ENCODE measurements at regions not wholly inside any gene's neighbourhood (a gene's known extent, or its start where the extent isn't known, plus 50 kb on each side); places are given as distances from the start of the nearest gene placed in this dataset.

DNA sequence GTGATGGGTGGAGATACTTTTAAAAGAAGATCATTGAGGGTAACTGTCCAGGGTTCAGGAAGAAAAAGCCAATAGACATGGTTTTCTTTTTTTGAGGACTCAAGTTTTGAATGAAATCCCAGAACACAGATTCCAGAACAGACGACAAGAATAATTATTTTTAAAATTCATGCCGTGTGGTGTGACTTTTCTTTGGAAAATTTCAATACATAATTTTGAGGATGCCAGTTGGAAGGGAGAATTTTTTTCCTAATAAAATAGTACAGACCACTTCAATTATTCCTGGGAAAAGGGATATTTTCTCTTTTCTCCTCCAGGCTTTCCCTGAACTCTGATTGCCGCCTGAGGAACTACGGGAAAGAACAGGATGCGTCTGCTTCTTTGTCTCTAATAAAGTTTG, 951.4 kb downstream of the KCNMA1 start:
- Histone ChIP-seq H4K20me1 (ENCODE audit: control insufficient read depth, insufficient read depth, low read length, poor library complexity, severe bottlenecking) (no peaks in the 10 kb centered on the region), H3K36me3 (replicated peaks in 1 of 2; ENCODE audit: control extremely low read depth in 1 of 2, control insufficient read depth in 1 of 2, extremely low read depth in 1 of 2, insufficient read depth in 2 of 2, low read length in 1 of 2) (no peaks in the 10 kb centered on the region), H3K79me2 (ENCODE audit: control insufficient read depth, insufficient read depth, low read length) (no peaks in the 10 kb centered on the region), H3K27me3 (replicated peaks in 1 of 4; ENCODE audit: control extremely low read depth in 1 of 4, control insufficient read depth in 3 of 4, insufficient read depth in 4 of 4, low read length in 3 of 4) (peaks cover 0 to 2% (median 0%) of the 10 kb centered on the region in 4 experiments), H3K27ac (ENCODE audit: low read length in 2 of 2) (no peak overlapping the region), H3K4me1 (ENCODE audit: control insufficient read depth in 2 of 2, insufficient read depth in 2 of 2, low read length in 2 of 2) (no peaks in the 10 kb centered on the region), H3K4me2 (replicated peaks; ENCODE audit: low read depth, low read length, poor library complexity, severe bottlenecking) (no peak overlapping the region), H2AFZ (ENCODE audit: insufficient read depth, low read depth, low read length, poor library complexity, severe bottlenecking) (no peak overlapping the region), H3K9me3 (ENCODE audit: control extremely low read depth in 1 of 3, control insufficient read depth in 2 of 3, insufficient read depth in 1 of 3, low read length in 2 of 3) (no peaks in the 10 kb centered on the region), H3K9ac (ENCODE audit: low read length) (no peak overlapping the region), H3K4me3 (ENCODE audit: control extremely low read depth in 1 of 5, extremely low read depth in 1 of 5, insufficient read depth in 1 of 5, low read depth in 2 of 5, low read length in 4 of 5) (no peak overlapping the region)
- H3K27me3 Mint-ChIP-seq = peaks cover 5% of the 10 kb centered on the region
- ChIA-PET POLR2A (no interaction called here), CTCF (no interaction called here)
- ATAC-seq (ENCODE audit: low read depth) (no peak), DNase-seq (no peak)
- H3K4me1 Mint-ChIP-seq = no peaks in the 10 kb centered on the region
- intact Hi-C loops (cut with micrococcal nuclease) = no loop called here
- H3K9me3 Mint-ChIP-seq (ENCODE audit: insufficient read depth) = no peaks in the 10 kb centered on the region
- TF ChIP-seq CTCF (IDR thresholded peaks at IDR 0.05) (no peak), EZH2 (IDR thresholded peaks at IDR 0.05; ENCODE audit: borderline replicate concordance, insufficient read depth, low read depth, low read length, poor library complexity, severe bottlenecking) (no peak)
- no peak overlapping the region for H3K4me3 Mint-ChIP-seq
- 67% methylated on average over 3 of the region's 5 CpGs for WGBS (ENCODE audit: insufficient coverage)
- no peak overlapping the region for H3K27ac Mint-ChIP-seq

GRCh38 chr10:76684968-76685367, 952.6 kb downstream of the KCNMA1 start:
- ChIA-PET POLR2A (no interaction called here), CTCF (no interaction called here)
- DNase-seq (no peak), ATAC-seq (ENCODE audit: low read depth) (no peak)
- H3K9ac ChIP-seq (ENCODE audit: low read length) = no peak overlapping the region
- H3K79me2 ChIP-seq (ENCODE audit: control insufficient read depth, insufficient read depth, low read length) = no peaks in the 10 kb centered on the region
- H3K27me3 ChIP-seq (replicated peaks in 1 of 4; ENCODE audit: control extremely low read depth in 1 of 4, control insufficient read depth in 3 of 4, insufficient read depth in 4 of 4, low read length in 3 of 4) = peaks cover 0 to 2% (median 0%) of the 10 kb centered on the region in 4 experiments
- no peak overlapping the region for H3K4me2 ChIP-seq (replicated peaks; ENCODE audit: low read depth, low read length, poor library complexity, severe bottlenecking)
- TF ChIP-seq CTCF (IDR thresholded peaks at IDR 0.05) (no peak), EZH2 (IDR thresholded peaks at IDR 0.05; ENCODE audit: borderline replicate concordance, insufficient read depth, low read depth, low read length, poor library complexity, severe bottlenecking) (no peak)
- no peaks in the 10 kb centered on the region for H3K36me3 ChIP-seq (replicated peaks in 1 of 2; ENCODE audit: control extremely low read depth in 1 of 2, control insufficient read depth in 1 of 2, extremely low read depth in 1 of 2, insufficient read depth in 2 of 2, low read length in 1 of 2)
- no peak overlapping the region for H2AFZ ChIP-seq (ENCODE audit: insufficient read depth, low read depth, low read length, poor library complexity, severe bottlenecking)
- H3K4me3 Mint-ChIP-seq = no peak overlapping the region
- peaks cover 5% of the 10 kb centered on the region for H3K27me3 Mint-ChIP-seq
- H3K27ac ChIP-seq (ENCODE audit: low read length in 2 of 2) = no peak overlapping the region
- no peak overlapping the region for H3K27ac Mint-ChIP-seq
- no peaks in the 10 kb centered on the region for H3K4me1 Mint-ChIP-seq
- no peaks in the 10 kb centered on the region for H4K20me1 ChIP-seq (ENCODE audit: control insufficient read depth, insufficient read depth, low read length, poor library complexity, severe bottlenecking)
- intact Hi-C loops (cut with micrococcal nuclease) = no loop called here
- H3K9me3 ChIP-seq (ENCODE audit: control extremely low read depth in 1 of 3, control insufficient read depth in 2 of 3, insufficient read depth in 1 of 3, low read length in 2 of 3) = no peaks in the 10 kb centered on the region
- 83% methylated on average over 4 of the region's 5 CpGs for WGBS (ENCODE audit: insufficient coverage)
- H3K9me3 Mint-ChIP-seq (ENCODE audit: insufficient read depth) = no peaks in the 10 kb centered on the region
- no peak overlapping the region for H3K4me3 ChIP-seq (ENCODE audit: control extremely low read depth in 1 of 5, extremely low read depth in 1 of 5, insufficient read depth in 1 of 5, low read depth in 2 of 5, low read length in 4 of 5)
- H3K4me1 ChIP-seq (ENCODE audit: control insufficient read depth in 2 of 2, insufficient read depth in 2 of 2, low read length in 2 of 2) = no peaks in the 10 kb centered on the region

Data from B cell (primary cell).